Stomach (tissue), 8 donors: ENCODE measurements at regions not wholly inside any gene's neighbourhood (a gene's known extent, or its start where the extent isn't known, plus 50 kb on each side); places are given as distances from the start of the nearest gene placed in this dataset.
A peak's percentile ranks its signal among the peaks of the same experiment; 100 is the strongest.

Experiments
- DNase-seq, 2 donors: peaks; one replicate each; pipeline versions ENCODE4 v3.0.0 to v3.0.0-alpha.2; 2013 to 2019
- H3K27ac ChIP-seq, 5 donors: fragments of 200-600 bp in 4 of 5; sonication (generic) in 4 of 5; one replicate each; pipeline ENCODE4 v1.5.1; 2013 to 2019; ENCODE audit warnings: mild to moderate bottlenecking in 1 of 5, moderate library complexity in 1 of 5
- H3K27me3 ChIP-seq, 3 donors: fragments of 200-600 bp; sonication (generic); one replicate each; pipeline ENCODE4 v1.5.1; 2017 to 2019; ENCODE audit warnings: mixed run types in 1 of 3
- H3K36me3 ChIP-seq, 4 donors: fragments of 200-600 bp; sonication (generic); 1 replicate in 3 of 4; 2 replicates in 1 of 4; pipeline ENCODE4 v1.5.1; 2016 to 2019
- H3K4me1 ChIP-seq, 4 donors: fragments of 200-600 bp; sonication (generic); one replicate each; pipeline ENCODE4 v1.5.1; 2016 to 2019
- H3K4me3 ChIP-seq, 4 donors: fragments of 200-600 bp; sonication (generic) in 3 of 4; one replicate each; pipeline ENCODE4 v1.5.1; 2016 to 2019; ENCODE audit warnings: mild to moderate bottlenecking in 1 of 4
- H3K9me3 ChIP-seq, 4 donors: fragments of 200-600 bp; sonication (generic); one replicate each; pipeline ENCODE4 v1.5.1; 2016 to 2019
- CTCF ChIP-seq, 7 experiments: fragments of 450-650 bp in 4 of 7; fragments of 200-600 bp in 3 of 7; sonication (generic) in 3 of 7; IDR thresholded peaks; one replicate each; pipeline ENCODE4 v1.5.1; 2016 to 2019; ENCODE audit warnings: antibody characterized with exemption in 7 of 7, control low read depth in 2 of 7, mild to moderate bottlenecking in 1 of 7
- EP300 ChIP-seq: sonication (generic); formaldehyde crosslinking; IDR thresholded peaks from one replicate; pipeline ENCODE4 v1.6.1; 2017; ENCODE audit warnings: antibody characterized with exemption
- POLR2A ChIP-seq, 4 donors: fragments of 450-650 bp; IDR thresholded peaks; one replicate each; pipeline ENCODE4 v1.6.1; 2016; ENCODE audit warnings: antibody characterized with exemption in 4 of 4, control low read depth in 2 of 4, mild to moderate bottlenecking in 1 of 4, moderate library complexity in 1 of 4
- POLR2AphosphoS5 ChIP-seq, 3 donors: sonication (generic); formaldehyde crosslinking; IDR thresholded peaks; one replicate each; pipeline ENCODE4 v1.6.1; 2016; ENCODE audit warnings: antibody characterized with exemption in 3 of 3
- WGBS, 5 donors: extraction: QIAGEN DNeasy Blood & Tissue Kit in 3 of 5; methylation state at CpG; one replicate each; pipeline versions ENCODE4 v1.1.5 to v1.1.7; 2013 to 2018; 5-methylcytosine and 5-hydroxymethylcytosine counted together
- intact Hi-C: fragments of 100-400 bp; cut with DNase I; formaldehyde crosslinking; loops from one replicate; pipeline ENCODE4 v1.15.1; 2023; ENCODE audit warnings: low total_unique reads
- donor health status: healthy with polysubstance abuse.
- donor health status: Bipolar disorder and iron deficiency.
- donor health status: healthy.

DNA sequence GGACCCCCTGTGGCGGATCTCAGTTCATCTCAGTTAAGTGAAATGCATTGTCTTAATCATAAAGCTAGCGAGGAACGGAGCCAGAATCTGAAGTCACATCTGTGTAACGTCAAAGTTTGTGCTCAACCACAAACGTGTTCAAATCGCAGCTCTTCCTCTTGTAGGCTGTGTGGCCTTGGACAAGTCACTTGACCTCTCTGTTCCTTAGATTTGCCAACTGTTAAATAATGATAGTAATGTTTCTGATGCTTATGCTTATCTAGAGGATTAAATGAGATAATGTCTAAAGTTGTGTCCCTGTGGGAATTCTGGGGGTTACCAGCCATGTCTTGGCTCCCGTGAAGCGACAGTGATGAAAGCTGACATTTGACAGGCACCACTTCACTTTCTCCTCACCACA, 69.2 kb upstream of the NEURL1B start:
- intact Hi-C loops: no loop called here
- H3K27ac ChIP-seq: no peak overlapping the region
- peaks cover 0 to 28% (median 8%) of the 10 kb centered on the region in 4 donors for H3K4me1 ChIP-seq
- H3K27me3 ChIP-seq: no peaks in the 10 kb centered on the region
- DNase-seq: no peak
- H3K4me3 ChIP-seq: no peak overlapping the region
- no peaks in the 10 kb centered on the region for H3K36me3 ChIP-seq
- TF ChIP-seq EP300 (no peak), POLR2AphosphoS5 (IDR thresholded peaks at IDR 0.05) (no peak), CTCF (IDR thresholded peaks at IDR 0.05) (no peak), POLR2A (IDR thresholded peaks at IDR 0.05) (no peak)
- WGBS, 5 donors: 78 to 92% (median 89%) methylated on average over 8 of the region's 8 CpGs
- no peaks in the 10 kb centered on the region for H3K9me3 ChIP-seq

DNA sequence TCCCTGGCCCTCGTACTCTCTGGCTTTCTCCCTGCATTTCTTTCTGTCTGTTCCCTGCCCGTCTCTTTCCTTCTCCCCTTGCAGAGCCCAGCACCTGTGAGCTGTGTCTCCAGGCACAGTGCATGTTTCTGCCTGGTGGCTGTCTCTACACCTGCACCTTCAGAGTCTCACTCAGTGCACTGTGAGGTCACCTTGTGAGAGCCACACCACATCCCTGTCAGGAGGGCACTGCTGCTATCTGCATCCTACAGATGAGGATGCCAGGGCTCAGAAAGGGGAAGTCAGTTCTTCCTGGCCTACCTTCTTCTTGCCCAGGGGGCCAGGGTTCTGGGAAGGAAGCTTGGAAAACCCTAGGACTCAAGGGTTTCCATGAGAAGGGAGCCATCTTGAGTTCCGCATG, 69.7 kb upstream of the NEURL1B start:
- no peaks in the 10 kb centered on the region for H3K9me3 ChIP-seq
- no peaks in the 10 kb centered on the region for H3K27me3 ChIP-seq
- H3K27ac ChIP-seq: no peak overlapping the region
- peaks cover 0 to 28% (median 8%) of the 10 kb centered on the region in 4 donors for H3K4me1 ChIP-seq
- TF ChIP-seq POLR2AphosphoS5 (IDR thresholded peaks at IDR 0.05) (no peak), EP300 (no peak), POLR2A (IDR thresholded peaks at IDR 0.05) (no peak), CTCF (IDR thresholded peaks at IDR 0.05) (no peak)
- no peaks in the 10 kb centered on the region for H3K36me3 ChIP-seq
- intact Hi-C loops: no loop called here
- DNase-seq: no peak
- no peak overlapping the region for H3K4me3 ChIP-seq
- 52 to 74% (median 65%) methylated on average over 3 of the region's 3 CpGs for WGBS, 5 donors

DNA sequence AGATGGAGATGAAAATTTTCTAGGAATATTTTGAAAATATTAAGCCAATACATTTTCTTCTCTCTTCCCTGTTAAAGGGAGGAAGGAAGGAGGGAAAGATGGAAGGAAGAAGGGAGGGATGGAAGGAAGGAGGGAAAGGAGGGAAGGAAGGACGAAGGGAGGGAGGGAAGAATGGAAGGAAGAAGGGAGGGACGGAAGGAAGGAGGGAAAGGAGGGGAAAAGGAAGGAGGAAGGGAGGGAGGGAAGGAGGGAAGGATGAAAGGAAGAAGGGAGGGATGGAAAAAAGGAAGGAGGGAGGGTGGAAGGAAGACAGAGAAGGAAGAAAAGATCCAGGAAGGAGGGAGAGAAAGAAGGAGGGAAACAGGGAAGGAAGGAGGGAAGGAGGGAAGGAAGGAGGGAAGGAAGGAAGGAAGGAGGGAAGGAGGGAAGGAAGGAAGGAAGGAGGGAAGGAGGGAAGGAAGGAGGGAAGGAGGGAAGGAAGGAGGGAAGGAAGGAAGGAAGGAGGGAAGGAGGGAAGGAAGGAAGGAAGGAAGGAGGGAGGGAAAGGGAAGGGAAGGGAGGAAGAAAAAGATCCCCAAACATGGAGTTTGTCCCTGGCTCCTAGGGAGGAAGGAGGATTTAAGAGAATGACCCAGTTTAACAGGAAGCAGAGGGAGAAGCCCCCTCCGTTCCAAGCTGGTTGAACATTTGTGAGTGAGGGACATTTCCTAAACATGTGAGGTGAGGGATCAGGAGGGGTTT, 70.3 kb upstream of the NEURL1B start:
- intact Hi-C loops: no loop called here
- H3K4me1 ChIP-seq: peaks cover 0 to 28% (median 8%) of the 10 kb centered on the region in 4 donors
- no peak for TF ChIP-seq CTCF (IDR thresholded peaks at IDR 0.05)
- no peak for TF ChIP-seq EP300
- TF ChIP-seq POLR2A (IDR thresholded peaks at IDR 0.05): no peak
- no peak for TF ChIP-seq POLR2AphosphoS5 (IDR thresholded peaks at IDR 0.05)
- WGBS, 5 donors: 73 to 82% (median 79%) methylated on average over 3 of the region's 3 CpGs
- no peaks in the 10 kb centered on the region for H3K27me3 ChIP-seq
- no peaks in the 10 kb centered on the region for H3K36me3 ChIP-seq
- no peaks in the 10 kb centered on the region for H3K9me3 ChIP-seq
- no peak overlapping the region for H3K4me3 ChIP-seq
- DNase-seq: no peak
- peak overlapping the region in 1 of 5 donors; percentile 51 for H3K27ac ChIP-seq

GRCh38 chr5:172569861-172570558, 71.1 kb upstream of the NEURL1B start:
- no peaks in the 10 kb centered on the region for H3K27me3 ChIP-seq
- H3K9me3 ChIP-seq: no peaks in the 10 kb centered on the region
- DNase-seq: peak in 1 of 2 donors; percentile 67
- H3K36me3 ChIP-seq: no peaks in the 10 kb centered on the region
- intact Hi-C loops: no loop called here
- WGBS, 5 donors: 28 to 62% (median 33%) methylated on average over 8 to 15 of the region's 15 CpGs
- TF ChIP-seq EP300 (no peak), CTCF (IDR thresholded peaks at IDR 0.05) (no peak), POLR2A (IDR thresholded peaks at IDR 0.05) (no peak), POLR2AphosphoS5 (IDR thresholded peaks at IDR 0.05) (no peak)
- H3K27ac ChIP-seq: peak overlapping the region in 2 of 5 donors; percentile 20 to 51
- no peak overlapping the region for H3K4me3 ChIP-seq
- H3K4me1 ChIP-seq: peaks cover 0 to 28% (median 10%) of the 10 kb centered on the region in 4 donors
